MCF 10A (cell line): ENCODE measurements at regions not wholly inside any gene's neighbourhood (a gene's known extent, or its start where the extent isn't known, plus 50 kb on each side); places are given as distances from the start of the nearest gene placed in this dataset.

Experiments used
- BruUV-seq: library from RNA; stranded (reverse); fragments of 400-500 nt; replicated peaks from 2 replicates; lab custom pipeline; 2021; lab: Mats Ljungman, UMichigan
- CTCF ChIA-PET: fragments of 300-600 bp; sonication (Branson Sonifier 250); formaldehyde crosslinking; extraction: SDS; loops from one replicate; lab custom pipeline; 2021; ENCODE audit warnings: antibody characterized with exemption, inconsistent platforms; lab: Yijun Ruan, JAX
- POLR2A ChIA-PET: fragments of 300-600, 350-650 bp; sonication (Branson Sonifier 250); formaldehyde crosslinking; extraction: SDS; loops from one replicate; lab custom pipeline; 2020; ENCODE audit warnings: antibody characterized with exemption, inconsistent platforms; lab: Yijun Ruan, JAX
- DNase-seq: peaks from one replicate; pipeline ENCODE4 v3.0.0-alpha.2; 2018; ENCODE audit not compliant: unreplicated experiment
- H3K27ac Mint-ChIP-seq: one replicate; pipeline ENCODE4 v1.8.0; 2022; ENCODE audit warnings: mild to moderate bottlenecking, low read depth, mixed read lengths; ENCODE audit not compliant: unreplicated experiment
- H3K27me3 Mint-ChIP-seq: one replicate; pipeline ENCODE4 v1.8.0; 2022; ENCODE audit warnings: mixed read lengths; ENCODE audit not compliant: insufficient read depth, unreplicated experiment
- H3K36me3 Mint-ChIP-seq: one replicate; pipeline ENCODE4 v1.8.0; 2022; ENCODE audit warnings: mild to moderate bottlenecking, moderate library complexity, mixed read lengths; ENCODE audit not compliant: insufficient read depth, unreplicated experiment
- H3K4me1 Mint-ChIP-seq: one replicate; pipeline ENCODE4 v1.8.0; 2022; ENCODE audit warnings: mixed read lengths; ENCODE audit not compliant: insufficient read depth, unreplicated experiment
- H3K4me3 Mint-ChIP-seq: one replicate; pipeline ENCODE4 v1.8.0; 2022; ENCODE audit warnings: mild to moderate bottlenecking, moderate library complexity, mixed read lengths; ENCODE audit not compliant: unreplicated experiment
- H3K9me3 Mint-ChIP-seq: one replicate; pipeline ENCODE4 v1.8.0; 2022; ENCODE audit warnings: mixed read lengths; ENCODE audit not compliant: unreplicated experiment
- CTCF ChIP-seq: fragments of 200-600 bp; IDR thresholded peaks from one replicate; pipeline ENCODE4 v1.8.0; 2022; ENCODE audit warnings: antibody characterized with exemption, mild to moderate bottlenecking; ENCODE audit not compliant: unreplicated experiment
- intact Hi-C: fragments of 100-400 bp; cut with micrococcal nuclease; formaldehyde crosslinking; loops from 2 replicates; pipeline ENCODE4 v1.14.1; 2022

DNA sequence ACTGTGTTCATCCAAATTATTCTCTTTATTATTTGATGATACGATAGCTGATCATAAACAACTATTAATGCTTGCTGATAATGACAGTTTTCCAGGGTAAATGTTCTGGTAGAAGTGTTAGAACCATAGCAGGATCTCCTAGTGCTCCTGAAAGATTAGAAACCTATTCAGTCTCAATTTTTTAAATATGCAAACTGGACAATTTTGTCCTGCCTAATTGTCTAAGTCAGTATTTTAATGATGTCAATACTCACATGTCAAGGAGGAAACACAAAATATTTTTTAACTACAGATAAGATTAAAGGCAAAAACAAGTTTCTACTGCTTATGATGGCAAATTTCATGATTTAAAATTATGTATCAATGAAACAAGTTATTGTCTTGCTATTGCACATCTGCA lies 233.9 kb downstream of the RFPL4B start:
- CTCF ChIA-PET: interaction anchor here (0.6 kb wide), 2 partner anchors 144 to 247 kb away, joined by 3 to 4 read pairs; no protein-coding TSS in a partner anchor
- Mint-ChIP-seq H3K27me3 (no peaks in the 10 kb centered on the region), H3K36me3 (no peaks in the 10 kb centered on the region), H3K4me1 (no peaks in the 10 kb centered on the region), H3K27ac (no peak overlapping the region), H3K9me3 (no peaks in the 10 kb centered on the region), H3K4me3 (no peak overlapping the region)
- BruUV-seq: no TSS peak
- no peak for DNase-seq
- intact Hi-C loops: no loop called here
- TF ChIP-seq CTCF: no peak
- POLR2A ChIA-PET: interaction anchor here (0.7 kb wide), 1 partner anchor 8 kb away, joined by 3 read pairs; no protein-coding TSS in a partner anchor

- no peaks in the 10 kb centered on the region for H3K36me3 Mint-ChIP-seq
- H3K4me3 Mint-ChIP-seq: no peak overlapping the region
- no TSS peak for BruUV-seq
- no peak overlapping the region for H3K27ac Mint-ChIP-seq
- no peak for DNase-seq
- intact Hi-C loops: no loop called here
- H3K4me1 Mint-ChIP-seq: no peaks in the 10 kb centered on the region
- no peaks in the 10 kb centered on the region for H3K9me3 Mint-ChIP-seq
- CTCF ChIA-PET: interaction anchor here (0.6 kb wide), 1 partner anchor 1021 kb away, joined by 4 read pairs; no protein-coding TSS in a partner anchor
- TF ChIP-seq CTCF: no peak
- no peaks in the 10 kb centered on the region for H3K27me3 Mint-ChIP-seq
- POLR2A ChIA-PET: no interaction called here
These were observed 243.2 kb downstream of the RFPL4B start for GRCh38 chr6:112590326-112590725.

DNA sequence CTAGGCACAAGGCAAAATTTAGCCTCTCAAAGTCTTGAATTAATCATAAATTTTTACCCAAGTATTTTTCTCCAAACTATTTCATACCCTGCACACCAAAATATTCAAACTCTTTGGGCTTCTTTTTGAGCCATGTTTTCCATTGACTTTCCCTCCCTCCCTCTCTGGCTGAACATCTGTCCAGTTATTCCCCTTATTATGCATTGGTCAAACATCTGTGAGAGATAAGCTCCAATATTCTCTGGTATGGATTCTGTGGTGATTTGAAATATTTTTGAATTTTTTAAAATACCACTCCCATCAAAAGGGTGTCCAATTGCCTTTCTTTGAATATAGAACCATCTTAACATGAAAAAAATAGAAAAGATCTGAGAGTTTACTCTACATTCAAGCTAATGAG lies 244.2 kb downstream of the RFPL4B start:
- Mint-ChIP-seq H3K9me3 (no peaks in the 10 kb centered on the region), H3K36me3 (no peaks in the 10 kb centered on the region), H3K4me3 (no peak overlapping the region), H3K27me3 (no peaks in the 10 kb centered on the region), H3K27ac (no peak overlapping the region), H3K4me1 (no peaks in the 10 kb centered on the region)
- ChIA-PET CTCF (interaction anchor here (0.6 to 0.7 kb wide), 2 partner anchors 10 to 1224 kb away, joined by 3 to 4 read pairs; no protein-coding TSS in a partner anchor), POLR2A (interaction anchor here (0.7 kb wide), 1 partner anchor 260 kb away, joined by 3 read pairs; no protein-coding TSS in a partner anchor)
- intact Hi-C loops: no loop called here
- BruUV-seq: no TSS peak
- no peak for TF ChIP-seq CTCF
- DNase-seq: no peak

GRCh38 chr6:112592159-112592558 lies 245.0 kb downstream of the RFPL4B start:
- H3K27ac Mint-ChIP-seq: no peak overlapping the region
- POLR2A ChIA-PET: interaction anchor here (0.7 kb wide), 1 partner anchor 261 kb away, joined by 3 read pairs; no protein-coding TSS in a partner anchor
- intact Hi-C loops: no loop called here
- CTCF ChIA-PET: interaction anchor here (0.7 kb wide), 1 partner anchor 9 kb away, joined by 3 read pairs; no protein-coding TSS in a partner anchor
- H3K36me3 Mint-ChIP-seq: no peaks in the 10 kb centered on the region
- H3K4me1 Mint-ChIP-seq: no peaks in the 10 kb centered on the region
- no peaks in the 10 kb centered on the region for H3K9me3 Mint-ChIP-seq
- no peaks in the 10 kb centered on the region for H3K27me3 Mint-ChIP-seq
- no peak overlapping the region for H3K4me3 Mint-ChIP-seq
- DNase-seq: no peak
- TF ChIP-seq CTCF: no peak
- BruUV-seq: no TSS peak
